DMS153 treated with DMSO at 0.1 percent for 48 hours (cell line): ENCODE measurements at regions not wholly inside any gene's neighbourhood (a gene's known extent, or its start where the extent isn't known, plus 50 kb on each side); places are given as distances from the start of the nearest gene placed in this dataset.
"Not testable (repeated sequence)": the region's sequence is repeated elsewhere in the genome, so short reads cannot be mapped to it uniquely, and the experiment has no call there.

Experiments
- DNase-seq: peaks from one replicate; lab custom pipeline; 2025; ENCODE audit not compliant: unreplicated experiment; lab: John Stamatoyannopoulos, UW

- no peak for DNase-seq
Observed at GRCh38 chr2:235439959-235440662, 53.7 kb upstream of the AGAP1 start.

GRCh38 chr2:235443580-235443979, 50.3 kb upstream of the AGAP1 start:
- DNase-seq, result not testable (repeated sequence)
